ENCODE measurements at regions not wholly inside any gene's neighbourhood (a gene's known extent, or its start where the extent isn't known, plus 50 kb on each side); places are given as distances from the start of the nearest gene placed in this dataset.

DNA sequence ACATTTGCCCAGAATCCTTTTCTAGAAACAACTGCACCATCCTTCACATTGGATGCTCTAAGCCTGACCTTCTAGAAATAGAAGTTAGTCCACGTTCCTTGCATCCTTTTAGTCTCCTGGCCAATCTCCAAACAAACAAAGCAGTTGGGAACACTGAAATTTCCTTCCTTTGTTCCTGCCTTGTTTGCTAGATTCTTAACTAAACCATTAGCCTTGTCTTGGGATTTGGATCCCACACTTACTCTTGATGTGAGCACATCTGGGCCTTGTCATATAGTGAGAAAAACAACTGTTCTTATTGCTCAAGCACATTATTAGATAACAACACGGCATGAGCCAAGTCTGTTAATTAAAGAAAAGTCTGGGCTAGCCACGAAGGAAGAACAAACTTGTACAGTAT is 319.3 kb upstream of the GHITM start:
- intact Hi-C loops (cut with DNase I; ENCODE audit: low total_unique reads): no loop called here
- DNase-seq (ENCODE audit: low spot score in 2 of 2): no peak
- WGBS, 2 donors: 20 to 21% methylated on average over 3 of the region's 3 CpGs
- TF ChIP-seq, protein P1, sequence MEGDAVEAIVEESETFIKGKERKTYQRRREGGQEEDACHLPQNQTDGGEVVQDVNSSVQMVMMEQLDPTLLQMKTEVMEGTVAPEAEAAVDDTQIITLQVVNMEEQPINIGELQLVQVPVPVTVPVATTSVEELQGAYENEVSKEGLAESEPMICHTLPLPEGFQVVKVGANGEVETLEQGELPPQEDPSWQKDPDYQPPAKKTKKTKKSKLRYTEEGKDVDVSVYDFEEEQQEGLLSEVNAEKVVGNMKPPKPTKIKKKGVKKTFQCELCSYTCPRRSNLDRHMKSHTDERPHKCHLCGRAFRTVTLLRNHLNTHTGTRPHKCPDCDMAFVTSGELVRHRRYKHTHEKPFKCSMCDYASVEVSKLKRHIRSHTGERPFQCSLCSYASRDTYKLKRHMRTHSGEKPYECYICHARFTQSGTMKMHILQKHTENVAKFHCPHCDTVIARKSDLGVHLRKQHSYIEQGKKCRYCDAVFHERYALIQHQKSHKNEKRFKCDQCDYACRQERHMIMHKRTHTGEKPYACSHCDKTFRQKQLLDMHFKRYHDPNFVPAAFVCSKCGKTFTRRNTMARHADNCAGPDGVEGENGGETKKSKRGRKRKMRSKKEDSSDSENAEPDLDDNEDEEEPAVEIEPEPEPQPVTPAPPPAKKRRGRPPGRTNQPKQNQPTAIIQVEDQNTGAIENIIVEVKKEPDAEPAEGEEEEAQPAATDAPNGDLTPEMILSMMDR (IDR thresholded peaks at IDR 0.05): no peak
- no peak for TF ChIP-seq POLR2A (IDR thresholded peaks at IDR 0.05)
- H3K4me3 ChIP-seq (ENCODE audit: low read depth, poor library complexity, severe bottlenecking): no peak overlapping the region

DNA sequence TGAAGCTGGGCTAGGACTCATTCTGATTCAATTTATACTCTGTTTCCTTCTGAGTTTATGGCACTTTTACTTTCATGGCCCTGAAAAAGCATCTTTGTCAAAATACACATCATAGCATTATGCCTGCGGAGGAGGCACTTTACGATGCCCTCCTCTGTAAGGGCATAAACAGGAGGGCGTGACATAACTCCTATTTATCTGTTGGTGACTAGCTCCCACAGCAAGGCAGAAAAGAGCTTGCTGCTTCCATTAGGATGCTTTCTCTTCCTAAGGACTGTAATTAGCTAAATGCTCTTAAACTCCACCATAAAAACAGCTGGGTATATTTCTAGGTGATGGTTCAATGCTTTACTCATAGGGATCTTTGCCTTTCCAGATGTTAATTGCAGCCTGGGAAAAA is 315.2 kb upstream of the GHITM start:
- DNase-seq (ENCODE audit: low spot score in 2 of 2): no peak
- TF ChIP-seq, protein P1 (IDR thresholded peaks at IDR 0.05): no peak
- TF ChIP-seq POLR2A (IDR thresholded peaks at IDR 0.05): no peak
- intact Hi-C loops (cut with DNase I; ENCODE audit: low total_unique reads): no loop called here
- H3K4me3 ChIP-seq (ENCODE audit: low read depth, poor library complexity, severe bottlenecking): no peak overlapping the region
- 71 to 78% methylated on average over 3 of the region's 3 CpGs for WGBS, 2 donors

DNA sequence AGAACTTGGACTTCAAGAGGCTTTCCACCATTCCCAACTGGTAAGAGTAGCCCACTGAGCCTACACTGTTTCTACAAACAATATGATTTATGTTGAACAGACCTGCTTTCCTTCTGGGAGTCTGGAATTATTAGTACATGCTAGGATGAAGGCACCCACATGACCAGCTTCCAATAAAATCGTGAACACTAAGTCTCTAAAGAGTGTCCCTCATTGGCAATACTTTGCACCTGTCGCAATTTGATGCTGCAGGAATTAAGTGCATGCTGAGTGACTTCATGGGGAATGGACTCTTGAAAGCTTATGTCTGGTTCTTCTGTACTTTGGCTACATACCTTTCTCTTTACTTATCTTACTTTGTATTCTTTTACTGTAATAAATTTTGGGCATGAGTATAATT is 305.2 kb upstream of the GHITM start:
- 76 to 86% methylated on average over 2 of the region's 2 CpGs for WGBS, 2 donors
- no peak for DNase-seq (ENCODE audit: low spot score in 2 of 2)
- H3K4me3 ChIP-seq (ENCODE audit: low read depth, poor library complexity, severe bottlenecking): no peak overlapping the region
- TF ChIP-seq, protein P1 (IDR thresholded peaks at IDR 0.05): no peak
- TF ChIP-seq POLR2A (IDR thresholded peaks at IDR 0.05): no peak
- intact Hi-C loops (cut with DNase I; ENCODE audit: low total_unique reads): no loop called here

DNA sequence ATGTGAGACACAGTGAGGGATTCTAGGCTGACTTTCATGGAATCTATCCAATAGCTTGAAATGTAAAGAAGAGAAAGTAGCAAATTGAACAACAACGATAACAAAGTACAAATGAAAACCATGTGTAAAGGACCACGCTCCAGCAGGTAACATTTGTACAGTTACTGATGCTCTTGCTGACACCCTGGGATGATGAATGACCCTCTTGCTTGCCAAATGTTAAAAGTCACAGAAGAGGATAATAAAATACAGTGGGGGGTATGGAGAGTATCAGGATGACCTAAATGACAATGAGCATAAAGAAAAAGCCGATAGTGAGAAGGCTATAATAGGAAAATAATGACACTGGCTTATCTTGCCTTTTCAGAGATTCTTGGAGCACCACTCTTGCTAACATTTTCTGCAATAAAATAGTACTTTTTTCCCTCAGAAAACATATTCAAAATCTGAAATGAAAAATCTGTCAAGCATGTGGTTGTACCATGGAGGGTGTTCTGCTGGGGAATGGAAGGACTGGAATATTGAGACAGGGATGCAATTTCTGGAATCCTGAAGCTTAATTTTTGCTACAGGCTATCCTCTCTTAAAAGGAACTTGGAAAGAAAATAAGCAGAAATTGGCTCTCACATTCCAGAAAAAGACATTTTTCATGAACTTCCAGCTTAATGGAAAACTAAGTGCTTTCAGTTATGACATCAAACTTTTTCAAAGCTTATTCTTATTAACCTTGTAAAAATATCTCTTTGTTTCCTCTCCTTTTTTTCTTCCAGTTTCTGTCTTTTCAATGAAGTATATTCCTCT is 303.2 kb upstream of the GHITM start:
- WGBS, 2 donors: 52 to 55% methylated on average over 3 of the region's 3 CpGs
- TF ChIP-seq POLR2A (IDR thresholded peaks at IDR 0.05): no peak
- TF ChIP-seq, protein P1 (IDR thresholded peaks at IDR 0.05): no peak
- DNase-seq (ENCODE audit: low spot score in 2 of 2): no peak
- intact Hi-C loops (cut with DNase I; ENCODE audit: low total_unique reads): no loop called here
- no peak overlapping the region for H3K4me3 ChIP-seq (ENCODE audit: low read depth, poor library complexity, severe bottlenecking)

DNA sequence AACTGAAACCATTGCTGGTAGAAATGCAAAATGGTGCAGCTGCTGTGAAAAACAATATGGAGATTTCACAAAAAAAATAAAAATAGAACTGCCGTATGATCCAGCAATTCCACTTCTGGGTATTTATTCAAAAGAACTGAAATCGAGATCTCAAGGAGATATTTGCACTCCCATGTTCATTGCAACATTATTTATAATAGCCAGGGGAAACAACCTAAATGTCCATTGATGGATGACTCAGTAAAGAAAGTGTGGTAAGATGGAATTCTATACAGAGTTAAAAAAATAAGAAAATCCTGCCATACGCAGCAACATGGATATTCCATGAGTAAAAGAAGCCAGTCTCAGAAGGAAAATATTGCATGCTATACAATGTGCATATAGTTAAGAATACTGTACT is 290.6 kb upstream of the GHITM start:
- DNase-seq (ENCODE audit: low spot score in 2 of 2): no peak
- intact Hi-C loops (cut with DNase I; ENCODE audit: low total_unique reads): no loop called here
- WGBS, 2 donors: 60 to 73% methylated on average over 3 of the region's 3 CpGs
- no peak overlapping the region for H3K4me3 ChIP-seq (ENCODE audit: low read depth, poor library complexity, severe bottlenecking)
- no peak for TF ChIP-seq POLR2A (IDR thresholded peaks at IDR 0.05)
- TF ChIP-seq, protein P1 (IDR thresholded peaks at IDR 0.05): no peak

DNA sequence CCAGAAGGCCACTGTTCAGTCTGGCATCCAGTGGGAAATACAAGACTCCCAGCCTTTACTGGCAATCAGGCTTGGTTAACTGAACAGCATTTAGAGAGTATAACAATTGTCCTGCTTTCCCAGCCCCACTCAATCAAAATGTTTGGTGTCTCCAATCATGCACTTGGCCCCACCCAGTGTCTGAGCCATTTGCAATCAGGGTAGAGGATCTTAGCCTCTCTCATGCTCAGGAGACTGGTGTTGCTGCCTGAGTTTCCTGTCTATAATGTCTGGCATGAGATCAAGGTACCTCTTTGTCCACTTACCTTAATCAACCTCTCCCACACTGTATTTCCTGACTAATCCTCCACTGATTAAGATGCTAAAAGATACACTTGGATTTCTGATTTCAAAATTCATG is 290.2 kb upstream of the GHITM start:
- TF ChIP-seq, protein P1 (IDR thresholded peaks at IDR 0.05): no peak
- TF ChIP-seq POLR2A (IDR thresholded peaks at IDR 0.05): no peak
- intact Hi-C loops (cut with DNase I; ENCODE audit: low total_unique reads): no loop called here
- no peak for DNase-seq (ENCODE audit: low spot score in 2 of 2)
- no peak overlapping the region for H3K4me3 ChIP-seq (ENCODE audit: low read depth, poor library complexity, severe bottlenecking)
